ENCODE measurements at regions not wholly inside any gene's neighbourhood (a gene's known extent, or its start where the extent isn't known, plus 50 kb on each side); places are given as distances from the start of the nearest gene placed in this dataset.

DNA sequence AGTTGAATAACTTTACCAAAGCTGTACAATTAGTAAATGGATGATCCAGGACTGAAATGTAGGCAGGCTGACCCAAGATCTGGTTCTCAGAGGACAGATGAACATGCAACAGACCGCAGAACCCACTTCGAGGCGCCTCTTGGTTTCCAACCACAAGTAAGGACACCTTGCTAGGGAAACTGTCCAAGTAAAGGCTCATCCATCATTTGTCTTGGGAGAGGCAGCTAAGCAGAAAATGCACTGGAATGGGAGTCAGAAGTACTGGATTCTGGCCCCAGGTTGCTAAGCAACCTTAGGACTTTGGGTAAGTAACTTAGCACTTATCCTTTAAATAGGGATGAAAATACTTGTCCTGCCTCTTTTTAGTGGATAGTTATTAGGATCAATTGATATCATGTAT is 366.3 kb upstream of the LRRC3B start:
- H3K9me3 ChIP-seq: no peaks in the 10 kb centered on the region
- no peak for DNase-seq (ENCODE audit: low spot score in 2 of 2)
- no peak for TF ChIP-seq POLR2A (IDR thresholded peaks at IDR 0.05)
- TF ChIP-seq EP300 (IDR thresholded peaks at IDR 0.05): no peak
- TF ChIP-seq, protein P1, sequence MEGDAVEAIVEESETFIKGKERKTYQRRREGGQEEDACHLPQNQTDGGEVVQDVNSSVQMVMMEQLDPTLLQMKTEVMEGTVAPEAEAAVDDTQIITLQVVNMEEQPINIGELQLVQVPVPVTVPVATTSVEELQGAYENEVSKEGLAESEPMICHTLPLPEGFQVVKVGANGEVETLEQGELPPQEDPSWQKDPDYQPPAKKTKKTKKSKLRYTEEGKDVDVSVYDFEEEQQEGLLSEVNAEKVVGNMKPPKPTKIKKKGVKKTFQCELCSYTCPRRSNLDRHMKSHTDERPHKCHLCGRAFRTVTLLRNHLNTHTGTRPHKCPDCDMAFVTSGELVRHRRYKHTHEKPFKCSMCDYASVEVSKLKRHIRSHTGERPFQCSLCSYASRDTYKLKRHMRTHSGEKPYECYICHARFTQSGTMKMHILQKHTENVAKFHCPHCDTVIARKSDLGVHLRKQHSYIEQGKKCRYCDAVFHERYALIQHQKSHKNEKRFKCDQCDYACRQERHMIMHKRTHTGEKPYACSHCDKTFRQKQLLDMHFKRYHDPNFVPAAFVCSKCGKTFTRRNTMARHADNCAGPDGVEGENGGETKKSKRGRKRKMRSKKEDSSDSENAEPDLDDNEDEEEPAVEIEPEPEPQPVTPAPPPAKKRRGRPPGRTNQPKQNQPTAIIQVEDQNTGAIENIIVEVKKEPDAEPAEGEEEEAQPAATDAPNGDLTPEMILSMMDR (IDR thresholded peaks at IDR 0.05): no peak
- no peak overlapping the region for H3K27ac ChIP-seq
- H3K4me1 ChIP-seq: peaks cover 0 to 5% (median 0%) of the 10 kb centered on the region in 4 donors
- H3K36me3 ChIP-seq: no peaks in the 10 kb centered on the region
- 92 to 93% methylated on average over 3 of the region's 3 CpGs for WGBS, 2 donors
- H3K27me3 ChIP-seq: no peaks in the 10 kb centered on the region
- no peak overlapping the region for H3K4me3 ChIP-seq

DNA sequence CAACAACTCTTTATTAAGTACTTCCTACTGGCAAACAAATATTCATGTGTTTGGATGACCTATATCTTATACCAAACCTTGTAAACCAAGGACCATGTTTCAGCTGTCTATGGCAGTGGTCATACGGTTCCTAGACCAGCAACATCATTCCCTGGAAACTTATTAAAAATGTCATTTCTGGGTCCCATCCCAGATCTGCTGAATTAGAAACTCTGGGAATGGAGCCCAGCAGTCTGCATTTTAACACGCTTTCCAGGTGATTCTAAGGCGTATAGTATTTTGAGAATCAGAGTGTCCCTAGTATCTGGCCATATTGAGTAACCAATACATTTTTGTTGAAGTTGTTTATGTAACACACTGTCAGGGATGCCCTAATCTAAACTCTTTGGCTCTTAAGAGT is 363.4 kb upstream of the LRRC3B start:
- Histone ChIP-seq H3K9me3 (no peaks in the 10 kb centered on the region), H3K4me3 (no peak overlapping the region), H3K36me3 (no peaks in the 10 kb centered on the region), H3K27me3 (no peaks in the 10 kb centered on the region), H3K27ac (no peak overlapping the region), H3K4me1 (peaks cover 0 to 5% (median 0%) of the 10 kb centered on the region in 4 donors)
- 90 to 94% methylated on average over 3 of the region's 3 CpGs for WGBS, 2 donors
- TF ChIP-seq EP300 (IDR thresholded peaks at IDR 0.05) (no peak), POLR2A (IDR thresholded peaks at IDR 0.05) (no peak)
- TF ChIP-seq, protein P1 (IDR thresholded peaks at IDR 0.05): no peak
- DNase-seq (ENCODE audit: low spot score in 2 of 2): no peak

DNA sequence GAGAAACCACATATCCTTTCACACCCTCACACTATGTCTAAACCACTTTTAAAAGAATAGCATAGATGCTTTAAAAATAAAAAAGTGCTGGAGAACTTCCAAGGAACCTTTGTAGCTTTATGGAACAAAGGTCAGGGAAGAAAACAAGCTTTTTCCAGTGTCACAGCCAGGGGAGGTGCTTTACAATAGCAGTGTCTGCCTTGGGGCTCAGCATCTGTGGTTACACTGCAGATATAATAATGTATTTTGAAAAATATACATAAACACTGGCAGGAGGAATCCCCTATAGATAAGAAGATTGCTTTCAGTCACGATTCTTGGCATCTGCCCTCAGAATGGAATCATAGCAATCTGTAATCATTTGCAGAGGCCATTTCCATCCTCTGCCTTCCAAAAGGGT is 362.4 kb upstream of the LRRC3B start:
- no peak for DNase-seq (ENCODE audit: low spot score in 2 of 2)
- H3K36me3 ChIP-seq: no peaks in the 10 kb centered on the region
- WGBS, 2 donors: 21 to 25% methylated on average over 1 of the region's 1 CpG

DNA sequence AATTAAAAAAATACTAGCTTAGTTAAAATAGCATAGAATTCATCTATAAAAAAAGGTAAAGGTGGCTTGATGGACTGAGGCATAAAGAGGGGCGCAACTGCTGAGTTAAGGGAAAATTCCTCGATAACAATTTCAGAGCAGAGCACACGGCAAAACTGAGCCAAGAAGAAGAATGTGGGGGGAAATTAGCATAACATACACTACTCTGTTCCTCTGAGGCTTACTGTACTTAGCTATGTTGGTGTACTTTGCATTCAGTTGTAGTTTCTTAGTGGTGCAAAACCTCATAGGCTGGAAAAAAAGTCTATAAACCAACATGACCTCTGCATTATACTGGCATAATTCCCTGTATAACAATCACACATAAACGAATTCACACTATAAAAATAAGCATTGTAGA is 357.9 kb upstream of the LRRC3B start:
- Histone ChIP-seq H3K36me3 (no peaks in the 10 kb centered on the region), H3K27ac (no peak overlapping the region), H3K9me3 (no peaks in the 10 kb centered on the region), H3K4me3 (no peak overlapping the region), H3K27me3 (no peaks in the 10 kb centered on the region), H3K4me1 (peaks cover 0 to 5% (median 0%) of the 10 kb centered on the region in 4 donors)
- 51 to 56% methylated on average over 4 of the region's 4 CpGs for WGBS, 2 donors
- no peak for DNase-seq (ENCODE audit: low spot score in 2 of 2)
- TF ChIP-seq EP300 (IDR thresholded peaks at IDR 0.05) (no peak), POLR2A (IDR thresholded peaks at IDR 0.05) (no peak)
- TF ChIP-seq, protein P1 (IDR thresholded peaks at IDR 0.05): no peak

More for the DNA sequence above, 362.4 kb upstream of the LRRC3B start:
- Histone ChIP-seq H3K4me1 (peaks cover 0 to 5% (median 0%) of the 10 kb centered on the region in 4 donors), H3K27me3 (no peaks in the 10 kb centered on the region), H3K9me3 (no peaks in the 10 kb centered on the region), H3K27ac (no peak overlapping the region), H3K4me3 (no peak overlapping the region)
- TF ChIP-seq, protein P1 (IDR thresholded peaks at IDR 0.05): no peak
- TF ChIP-seq POLR2A (IDR thresholded peaks at IDR 0.05) (no peak), EP300 (IDR thresholded peaks at IDR 0.05) (no peak)

DNA sequence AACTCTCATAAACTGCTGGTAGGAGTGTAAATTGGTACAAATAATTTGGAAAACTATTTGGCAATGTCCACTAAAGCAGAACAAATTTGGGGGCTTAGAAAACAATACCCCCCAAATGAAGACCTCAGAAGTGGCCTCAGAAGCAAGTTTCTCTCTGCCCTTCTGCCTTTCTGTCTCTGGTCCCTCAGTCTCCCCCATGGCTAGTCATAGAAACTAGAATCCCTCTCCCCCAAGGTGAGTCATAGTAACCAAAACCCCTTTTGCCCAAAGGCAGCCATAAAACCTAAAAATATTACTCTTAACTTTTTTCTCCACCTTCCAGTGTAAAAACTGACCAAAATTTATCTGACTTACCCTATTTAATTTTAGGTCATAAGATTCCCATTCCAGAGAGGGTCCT is 350.7 kb upstream of the LRRC3B start:
- DNase-seq (ENCODE audit: low spot score in 2 of 2): no peak
- no peak overlapping the region for H3K27ac ChIP-seq
- no peak overlapping the region for H3K4me3 ChIP-seq
- no peaks in the 10 kb centered on the region for H3K27me3 ChIP-seq
- H3K4me1 ChIP-seq: no peaks in the 10 kb centered on the region
- H3K9me3 ChIP-seq: no peaks in the 10 kb centered on the region
- H3K36me3 ChIP-seq: no peaks in the 10 kb centered on the region
- TF ChIP-seq, protein P1 (IDR thresholded peaks at IDR 0.05): no peak
- no peak for TF ChIP-seq POLR2A (IDR thresholded peaks at IDR 0.05)
- no peak for TF ChIP-seq EP300 (IDR thresholded peaks at IDR 0.05)

All from tibial nerve (tissue), 4 donors.